PC-3 (cell line): ENCODE measurements at regions not wholly inside any gene's neighbourhood (a gene's known extent, or its start where the extent isn't known, plus 50 kb on each side); places are given as distances from the start of the nearest gene placed in this dataset.
A peak's percentile ranks its signal among the peaks of the same experiment; 100 is the strongest.

Experiments
- ATAC-seq: fragments of 200-7000 bp; cut with Tn5 transposase; 2 replicates; pipeline ENCODE4 v1.9.1; 2020; ENCODE audit warnings: mild to moderate bottlenecking, moderate library complexity
- BruUV-seq: library from RNA; stranded (reverse); fragments of 400-500 nt; replicated peaks from 2 replicates; lab custom pipeline; 2021; lab: Mats Ljungman, UMichigan
- CTCF ChIA-PET: fragments of 300-600 bp; sonication (Branson Sonifier 250); formaldehyde crosslinking; loops from one replicate; lab custom pipeline; 2022; ENCODE audit warnings: antibody characterized with exemption; lab: Charles Lee
- POLR2A ChIA-PET: fragments of 300-600 bp; sonication (Branson Sonifier 250); formaldehyde crosslinking; loops from one replicate; lab custom pipeline; 2022; ENCODE audit warnings: antibody characterized with exemption; ENCODE audit not compliant: unreplicated experiment; lab: Charles Lee
- DNase-seq: peaks from one replicate; pipeline ENCODE4 v3.0.0-alpha.2; 2015
- H2AFZ ChIP-seq: fragments of 300-600 bp; sonication (generic); 2 replicates; pipeline ENCODE4 v1.6.0; 2016; ENCODE audit warnings: antibody characterized with exemption, low read length
- H3F3A ChIP-seq: fragments of 300-600 bp; sonication (generic); one replicate; pipeline ENCODE4 v1.6.0; 2017; ENCODE audit warnings: antibody characterized with exemption, low read length, control low read depth, mild to moderate bottlenecking; ENCODE audit not compliant: unreplicated experiment
- H3K27ac ChIP-seq: fragments of 300-600 bp; sonication (generic); 2 replicates; pipeline ENCODE4 v1.5.1; 2016; ENCODE audit warnings: mild to moderate bottlenecking, low read length
- H3K27me3 ChIP-seq: fragments of 300-600 bp; sonication (generic); 2 replicates; pipeline ENCODE4 v1.6.1; 2016; ENCODE audit warnings: low read length, mixed read lengths
- H3K36me3 ChIP-seq: fragments of 300-600 bp; sonication (generic); 2 replicates; pipeline ENCODE4 v1.6.1; 2016; ENCODE audit warnings: low read depth, mixed run types, low read length, mixed read lengths
- H3K4me1 ChIP-seq: fragments of 300-600 bp; sonication (generic); 2 replicates; pipeline ENCODE4 v1.5.1; 2016; ENCODE audit warnings: low read length; ENCODE audit not compliant: insufficient read depth
- H3K4me2 ChIP-seq: fragments of 300-600 bp; sonication (generic); 2 replicates; pipeline ENCODE4 v1.6.0; 2016; ENCODE audit warnings: low read length
- H3K4me3 ChIP-seq: fragments of 300-600 bp; sonication (generic); 2 replicates; pipeline ENCODE4 v1.5.1; 2016; ENCODE audit warnings: mild to moderate bottlenecking, low read length, mixed read lengths
- H3K79me2 ChIP-seq: fragments of 300-600 bp; sonication (generic); 2 replicates; pipeline ENCODE4 v1.6.1; 2017; ENCODE audit warnings: low read length, mixed read lengths
- H3K9ac ChIP-seq: fragments of 300-600 bp; sonication (generic); 2 replicates; pipeline ENCODE4 v1.6.0; 2016; ENCODE audit warnings: mild to moderate bottlenecking, low read length
- H3K9me2 ChIP-seq: fragments of 300-600 bp; sonication (generic); replicated peaks from 2 replicates; pipeline ENCODE4 v1.6.1; 2016; ENCODE audit warnings: mixed run types, low read length, mixed read lengths
- H3K9me3 ChIP-seq: fragments of 300-600 bp; sonication (generic); 2 replicates; pipeline ENCODE4 v1.6.1; 2016; ENCODE audit warnings: low read length, mixed read lengths
- H4K20me1 ChIP-seq: fragments of 300-600 bp; sonication (generic); 2 replicates; pipeline ENCODE4 v1.6.1; 2016; ENCODE audit warnings: low read length, mixed read lengths
- CTCF ChIP-seq: fragments of 300-600 bp; sonication (generic); conservative IDR thresholded peaks from 2 replicates; pipeline ENCODE4 v1.5.1; 2017; ENCODE audit warnings: antibody characterized with exemption, low read depth, mild to moderate bottlenecking, low read length
- EZH2 ChIP-seq: fragments of 300-600 bp; sonication (generic); IDR thresholded peaks from one replicate; pipeline ENCODE4 v1.6.1; 2017; ENCODE audit warnings: antibody characterized with exemption, mild to moderate bottlenecking, low read length; ENCODE audit not compliant: unreplicated experiment
- EZH2phosphoT487 ChIP-seq: fragments of 300-600 bp; sonication (generic); IDR thresholded peaks from 2 replicates; pipeline ENCODE4 v1.6.1; 2018; ENCODE audit warnings: mild to moderate bottlenecking, antibody characterized with exemption, low read length, borderline replicate concordance
- intact Hi-C: fragments of 100-400 bp; cut with micrococcal nuclease; formaldehyde crosslinking; loops from 2 replicates; pipeline ENCODE4 v1.9.0; 2023

GRCh38 chr5:159619826-159620225, 289.5 kb upstream of the IL12B start:
- Histone ChIP-seq H3K4me2 (no peak overlapping the region), H3F3A (no peaks in the 10 kb centered on the region), H4K20me1 (no peaks in the 10 kb centered on the region), H2AFZ (no peak overlapping the region), H3K79me2 (no peaks in the 10 kb centered on the region), H3K27me3 (no peaks in the 10 kb centered on the region), H3K9me3 (no peaks in the 10 kb centered on the region), H3K27ac (no peak overlapping the region), H3K36me3 (no peaks in the 10 kb centered on the region), H3K9me2 (no peaks in the 10 kb centered on the region), H3K4me1 (peaks cover 9% of the 10 kb centered on the region), H3K4me3 (no peak overlapping the region), H3K9ac (no peak overlapping the region)
- ChIA-PET POLR2A (no interaction called here), CTCF (no interaction called here)
- no peak for DNase-seq
- ATAC-seq, result no peak
- intact Hi-C loops, result no loop called here
- TF ChIP-seq EZH2, result no peak
- TF ChIP-seq EZH2phosphoT487, result no peak
- TF ChIP-seq CTCF, result no peak
- BruUV-seq, result no TSS peak

DNA sequence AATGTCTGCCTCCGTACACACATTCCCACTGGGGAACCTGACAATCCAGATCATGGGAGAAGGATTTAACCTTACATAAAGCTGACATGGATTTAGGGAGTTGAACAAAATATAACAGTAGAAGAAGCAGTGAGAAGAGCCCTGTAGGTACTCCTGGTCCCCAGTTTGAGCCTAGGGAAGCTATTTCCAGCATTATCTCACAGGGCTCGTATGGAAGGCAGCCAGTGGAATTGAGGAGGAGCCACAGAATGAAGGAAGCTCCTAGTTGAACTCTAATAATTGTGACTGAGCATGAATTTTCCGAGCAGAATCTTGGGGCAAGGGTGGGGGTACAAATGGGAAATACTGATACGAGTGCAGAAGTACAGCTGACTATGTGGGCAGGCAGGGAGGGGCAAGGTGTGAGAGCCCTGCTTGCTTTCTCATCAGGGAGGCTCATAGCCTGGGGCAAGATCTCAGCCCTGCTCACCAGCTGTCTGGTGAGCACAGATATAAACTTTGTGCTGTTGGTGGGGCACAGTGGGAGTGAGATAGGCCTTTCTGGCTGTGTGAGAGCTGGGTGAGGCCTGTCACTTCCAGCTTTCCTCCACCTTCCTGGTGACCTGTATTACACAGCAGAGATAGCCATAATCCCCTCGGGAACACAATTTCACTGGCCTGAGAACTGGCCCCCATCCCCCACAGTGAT, 290.7 kb upstream of the IL12B start:
- Histone ChIP-seq H3K27me3 (no peaks in the 10 kb centered on the region), H3K27ac (no peak overlapping the region), H3K9me3 (no peaks in the 10 kb centered on the region), H4K20me1 (no peaks in the 10 kb centered on the region), H3K79me2 (no peaks in the 10 kb centered on the region), H3K4me1 (peaks cover 9% of the 10 kb centered on the region), H3K9me2 (no peaks in the 10 kb centered on the region), H3K9ac (no peak overlapping the region), H3K4me2 (no peak overlapping the region), H3K4me3 (no peak overlapping the region), H2AFZ (no peak overlapping the region), H3F3A (no peaks in the 10 kb centered on the region), H3K36me3 (no peaks in the 10 kb centered on the region)
- CTCF ChIA-PET, result no interaction called here
- intact Hi-C loops, result no loop called here
- DNase-seq, result peak; percentile 14
- POLR2A ChIA-PET, result no interaction called here
- BruUV-seq, result no TSS peak
- ATAC-seq, result no peak
- TF ChIP-seq EZH2 (no peak), EZH2phosphoT487 (no peak), CTCF (no peak)

GRCh38 chr5:159628703-159629102, 287.6 kb upstream of the ADRA1B start:
- H3K27ac ChIP-seq, result no peak overlapping the region
- no peaks in the 10 kb centered on the region for H3K27me3 ChIP-seq
- no TSS peak for BruUV-seq
- no peak overlapping the region for H3K4me2 ChIP-seq
- no peaks in the 10 kb centered on the region for H3K9me2 ChIP-seq
- no peak for ATAC-seq
- H3K4me3 ChIP-seq, result no peak overlapping the region
- intact Hi-C loops, result no loop called here
- TF ChIP-seq EZH2phosphoT487 (no peak), CTCF (no peak), EZH2 (no peak)
- no peaks in the 10 kb centered on the region for H3F3A ChIP-seq
- H3K79me2 ChIP-seq, result no peaks in the 10 kb centered on the region
- no peaks in the 10 kb centered on the region for H4K20me1 ChIP-seq
- DNase-seq, result no peak
- ChIA-PET POLR2A (no interaction called here), CTCF (no interaction called here)
- H3K36me3 ChIP-seq, result no peaks in the 10 kb centered on the region
- no peaks in the 10 kb centered on the region for H3K9me3 ChIP-seq
- H3K9ac ChIP-seq, result no peak overlapping the region
- H3K4me1 ChIP-seq, result no peaks in the 10 kb centered on the region
- H2AFZ ChIP-seq, result no peak overlapping the region
